Breast epithelium (tissue), 3 donors: ENCODE measurements at regions not wholly inside any gene's neighbourhood (a gene's known extent, or its start where the extent isn't known, plus 50 kb on each side); places are given as distances from the start of the nearest gene placed in this dataset.

Source experiments
- CTCF ChIP-seq, 3 donors: fragments of 450-650 bp; IDR thresholded peaks; one replicate each; pipeline ENCODE4 v1.5.1; 2016 to 2017; ENCODE audit warnings: antibody characterized with exemption in 3 of 3, mild to moderate bottlenecking in 3 of 3, moderate library complexity in 3 of 3
- POLR2AphosphoS5 ChIP-seq, 3 donors: sonication (generic); formaldehyde crosslinking; IDR thresholded peaks; one replicate each; pipeline ENCODE4 v1.6.1; 2017; ENCODE audit warnings: antibody characterized with exemption in 3 of 3

- TF ChIP-seq CTCF (IDR thresholded peaks at IDR 0.05) (no peak), POLR2AphosphoS5 (IDR thresholded peaks at IDR 0.05) (no peak)
These were observed 413.9 kb downstream of the SHQ1 start for GRCh38 chr3:72434296-72434695.
